IMR-90 (cell line): ENCODE measurements at regions not wholly inside any gene's neighbourhood (a gene's known extent, or its start where the extent isn't known, plus 50 kb on each side); places are given as distances from the start of the nearest gene placed in this dataset.

Source experiments
- ATAC-seq: fragments of 200-7000 bp; cut with Tn5 transposase; 2 replicates; pipeline ENCODE4 v1.9.1; 2020; ENCODE audit warnings: low read depth, mild to moderate bottlenecking, moderate library complexity
- BruUV-seq: library from RNA; stranded (reverse); fragments of 400-500 nt; replicated peaks from 2 replicates; lab custom pipeline; 2021; lab: Mats Ljungman, UMichigan
- CTCF ChIA-PET: fragments of 300-600 bp; formaldehyde crosslinking; extraction: SDS; loops from one replicate; lab custom pipeline; 2021; ENCODE audit warnings: antibody characterized with exemption; lab: Yijun Ruan, JAX
- POLR2A ChIA-PET: fragments of 300-600 bp; sonication (Branson Sonifier 250); formaldehyde crosslinking; loops from one replicate; lab custom pipeline; 2022; ENCODE audit warnings: antibody characterized with exemption; ENCODE audit not compliant: unreplicated experiment; lab: Charles Lee
- DNase-seq: peaks from one replicate; pipeline ENCODE4 v3.0.0; 2013
- H2AFZ ChIP-seq: replicated peaks from 2 replicates; pipeline ENCODE3; 2013; ENCODE audit warnings: low read length, mild to moderate bottlenecking; ENCODE audit not compliant: poor library complexity
- H2AK5ac ChIP-seq: 2 replicates; pipeline ENCODE4 v1.6.1; 2013; ENCODE audit warnings: low read depth, low read length, inconsistent platforms
- H2AK9ac ChIP-seq: replicated peaks from 2 replicates; pipeline ENCODE3; 2013; ENCODE audit warnings: mild to moderate bottlenecking, low read depth, low read length, moderate library complexity; ENCODE audit not compliant: poor library complexity
- H2BK120ac ChIP-seq: 2 replicates; pipeline ENCODE4 v1.6.1; 2013; ENCODE audit warnings: low read depth, low read length, inconsistent platforms
- H2BK15ac ChIP-seq: 3 replicates; pipeline ENCODE4 v1.6.1; 2013; ENCODE audit warnings: low read depth, low read length, inconsistent platforms
- H2BK20ac ChIP-seq: 2 replicates; pipeline ENCODE4 v1.6.1; 2013; ENCODE audit warnings: low read depth, mild to moderate bottlenecking, inconsistent platforms, low read length, moderate library complexity
- H2BK5ac ChIP-seq: 2 replicates; pipeline ENCODE4 v1.6.1; 2013; ENCODE audit warnings: mild to moderate bottlenecking, low read depth, low read length, inconsistent platforms; ENCODE audit not compliant: poor library complexity, severe bottlenecking
- H3K14ac ChIP-seq: replicated peaks from 2 replicates; pipeline ENCODE4 v1.6.1; 2013; ENCODE audit warnings: low read depth, low read length, inconsistent platforms
- H3K18ac ChIP-seq: 2 replicates; pipeline ENCODE4 v1.6.1; 2013; ENCODE audit warnings: low read depth, low read length, control low read depth
- H3K23ac ChIP-seq: 2 replicates; pipeline ENCODE4 v1.6.1; 2013; ENCODE audit warnings: low read depth, low read length, inconsistent platforms
- H3K27ac ChIP-seq: 2 replicates; pipeline ENCODE4 v1.5.1; 2013; ENCODE audit warnings: mild to moderate bottlenecking, control low read depth, low read length; ENCODE audit not compliant: insufficient read depth
- H3K27me3 ChIP-seq: 2 replicates; pipeline ENCODE4 v1.6.1; 2013; ENCODE audit warnings: low read length; ENCODE audit not compliant: control insufficient read depth, insufficient read depth
- H3K36me3 ChIP-seq: 2 replicates; pipeline ENCODE4 v1.6.1; 2013; ENCODE audit warnings: low read length, mixed read lengths; ENCODE audit not compliant: control insufficient read depth, insufficient read depth
- H3K4ac ChIP-seq: 2 replicates; pipeline ENCODE4 v1.6.1; 2013; ENCODE audit warnings: low read depth, low read length, inconsistent platforms
- H3K4me1 ChIP-seq: 2 replicates; pipeline ENCODE4 v1.6.1; 2013; ENCODE audit warnings: low read length, mixed read lengths; ENCODE audit not compliant: control insufficient read depth, insufficient read depth
- H3K4me2 ChIP-seq: 2 replicates; pipeline ENCODE4 v1.6.1; 2013; ENCODE audit warnings: low read depth, mild to moderate bottlenecking, control low read depth, low read length, moderate library complexity
- H3K4me3 ChIP-seq: 2 replicates; pipeline ENCODE4 v1.5.1; 2013; ENCODE audit warnings: low read depth, mild to moderate bottlenecking, control low read depth, low read length, moderate library complexity; ENCODE audit not compliant: insufficient read depth
- H3K56ac ChIP-seq: 2 replicates; pipeline ENCODE4 v1.6.1; 2013; ENCODE audit warnings: low read length, inconsistent platforms; ENCODE audit not compliant: insufficient read depth; ENCODE audit errors: extremely low read depth
- H3K79me1 ChIP-seq, 2 experiments: 2 replicates each; pipeline ENCODE4 v1.6.1; 2013; ENCODE audit warnings: low read length in 2 of 2, inconsistent platforms in 1 of 2, low read depth in 1 of 2
- H3K9ac ChIP-seq: 2 replicates; pipeline ENCODE4 v1.6.1; 2013; ENCODE audit warnings: low read depth, low read length, control low read depth
- H3K9me1 ChIP-seq: 2 replicates; pipeline ENCODE4 v1.6.1; 2013; ENCODE audit warnings: low read length, inconsistent platforms; ENCODE audit not compliant: insufficient read depth
- H3K9me3 ChIP-seq: 2 replicates; pipeline ENCODE4 v1.6.1; 2013; ENCODE audit warnings: low read length; ENCODE audit not compliant: control insufficient read depth, insufficient read depth
- H4K20me1 ChIP-seq: 2 replicates; pipeline ENCODE4 v1.6.1; 2013; ENCODE audit warnings: low read length, inconsistent platforms; ENCODE audit not compliant: insufficient read depth
- H4K5ac ChIP-seq: 2 replicates; pipeline ENCODE4 v1.6.1; 2013; ENCODE audit warnings: mild to moderate bottlenecking, low read depth, low read length, control low read depth
- H4K8ac ChIP-seq, 2 experiments: 2 replicates each; pipeline ENCODE4 v1.6.1; 2013; ENCODE audit warnings: low read depth in 2 of 2, low read length in 2 of 2, control low read depth in 1 of 2, inconsistent platforms in 1 of 2
- H4K91ac ChIP-seq: 2 replicates; pipeline ENCODE4 v1.6.1; 2013; ENCODE audit warnings: low read depth, low read length, inconsistent platforms; ENCODE audit not compliant: insufficient read depth
- CEBPB ChIP-seq: IDR thresholded peaks from 2 replicates; pipeline ENCODE4 v1.6.1; 2012; ENCODE audit warnings: low read depth, low read length, improper control_type of control experiment
- FOS ChIP-seq: fragments of 150-350 bp; IDR thresholded peaks from 2 replicates; pipeline ENCODE4 v1.6.1; 2016; ENCODE audit warnings: low read depth, low read length
- MAZ ChIP-seq: IDR thresholded peaks from 2 replicates; pipeline ENCODE4 v1.6.1; 2012; ENCODE audit warnings: low read depth, mild to moderate bottlenecking, low read length, improper control_type of control experiment, moderate library complexity, borderline replicate concordance
- RCOR1 ChIP-seq: IDR thresholded peaks from 2 replicates; pipeline ENCODE4 v1.6.1; 2012; ENCODE audit warnings: mild to moderate bottlenecking, low read length, improper control_type of control experiment; ENCODE audit not compliant: insufficient replicate concordance
- WGBS, 2 experiments: methylation state at CpG; one replicate each; pipeline versions ENCODE4 v1.1.5 to v1.1.7; 2013; ENCODE audit warnings: missing lambda C conversion rate in 2 of 2; ENCODE audit not compliant: insufficient read length in 1 of 2; ENCODE audit errors: extremely low coverage in 2 of 2; 5-methylcytosine and 5-hydroxymethylcytosine counted together
- dilution Hi-C: fragments of 300-500 bp; cut with HindIII; formaldehyde crosslinking; loops from one replicate; pipeline ENCODE4 v1.14.3; 2018; ENCODE audit warnings: low sequenced_read_pairs; ENCODE audit not compliant: unreplicated experiment
- in situ Hi-C: fragments of 300-500 bp; cut with MboI; formaldehyde crosslinking; loops from 3 replicates; pipeline ENCODE4 v1.14.3; 2019; ENCODE audit warnings: low sequenced_read_pairs, inconsistent platforms, mixed read lengths
- intact Hi-C: fragments of 100-400 bp; cut with micrococcal nuclease; formaldehyde crosslinking; loops from 2 replicates; pipeline ENCODE4 v1.10.0; 2022

DNA sequence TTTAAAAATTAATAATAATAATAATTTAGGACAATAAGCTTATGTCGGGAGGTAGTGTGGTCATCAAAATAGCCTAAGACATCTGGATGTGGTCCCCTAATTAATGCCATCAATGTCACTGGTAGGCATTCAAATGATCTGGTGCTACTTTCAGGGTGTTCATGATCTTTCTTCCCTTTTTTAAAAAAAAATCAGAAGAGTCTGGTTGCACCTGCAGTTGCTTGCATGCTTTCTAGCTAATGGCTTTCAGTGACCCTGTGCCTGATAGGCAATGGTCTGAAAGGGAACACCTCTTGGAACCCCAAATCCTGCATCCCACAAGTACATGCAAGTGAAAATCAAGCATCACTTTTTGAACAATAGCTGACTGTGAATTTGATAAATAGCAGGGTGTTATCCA lies 64.1 kb upstream of the KBTBD8 start:
- Histone ChIP-seq H2BK20ac (no peak overlapping the region), H3K4me1 (no peaks in the 10 kb centered on the region), H2AK9ac (no peak overlapping the region), H4K20me1 (no peaks in the 10 kb centered on the region), H3K4ac (no peak overlapping the region), H3K36me3 (no peaks in the 10 kb centered on the region), H4K5ac (no peak overlapping the region), H4K91ac (no peak overlapping the region), H3K56ac (no peak overlapping the region), H2BK5ac (no peak overlapping the region), H3K27ac (no peak overlapping the region), H2BK120ac (no peak overlapping the region), H3K23ac (no peak overlapping the region), H2AK5ac (no peak overlapping the region), H3K9ac (no peak overlapping the region), H3K79me1 (no peaks in the 10 kb centered on the region), H2BK15ac (no peak overlapping the region), H3K18ac (no peak overlapping the region), H4K8ac (no peak overlapping the region), H2AFZ (no peak overlapping the region), H3K9me3 (no peaks in the 10 kb centered on the region), H3K27me3 (peaks cover 7% of the 10 kb centered on the region), H3K4me3 (no peak overlapping the region), H3K9me1 (no peaks in the 10 kb centered on the region), H3K4me2 (no peak overlapping the region), H3K14ac (no peak overlapping the region)
- DNase-seq (no peak), ATAC-seq (no peak)
- ChIA-PET POLR2A (no interaction called here), CTCF (no interaction called here)
- dilution Hi-C loops = no loop called here
- 83% methylated on average over 1 of the region's 1 CpG; no CpG with 5 or more reads in 1 of the 2 experiments for WGBS, 2 experiments
- intact Hi-C loops = no loop called here
- no TSS peak for BruUV-seq
- TF ChIP-seq FOS (no peak), MAZ (no peak), CEBPB (no peak), RCOR1 (no peak)
- in situ Hi-C loops = loop anchor here (25.0 kb wide), 1 partner anchor 1953 kb away; no protein-coding TSS in a partner anchor
